Activated CD4-positive, alpha-beta T cell treated with anti-CD3 and anti-CD28 coated beads, Interleukin-2, amount 10 ng/mL, durations not matched to agents 24 days and 14 days (primary cell): ENCODE measurements at regions not wholly inside any gene's neighbourhood (a gene's known extent, or its start where the extent isn't known, plus 50 kb on each side); places are given as distances from the start of the nearest gene placed in this dataset.
"Not testable (repeated sequence)": the region's sequence is repeated elsewhere in the genome, so short reads cannot be mapped to it uniquely, and the experiment has no call there.

ENCODE experiments used
- DNase-seq: peaks from one replicate; pipeline ENCODE4 v3.0.0; 2022
- H3K27ac Mint-ChIP-seq: one replicate; pipeline ENCODE4 v1.8.0; 2022; ENCODE audit warnings: mild to moderate bottlenecking, mixed read lengths
- H3K27me3 Mint-ChIP-seq: one replicate; pipeline ENCODE4 v1.8.0; 2022; ENCODE audit warnings: mixed read lengths
- H3K36me3 Mint-ChIP-seq: one replicate; pipeline ENCODE4 v1.8.0; 2022; ENCODE audit warnings: low read depth, mild to moderate bottlenecking, mixed read lengths
- H3K4me1 Mint-ChIP-seq: one replicate; pipeline ENCODE4 v1.8.0; 2021; ENCODE audit warnings: mixed read lengths
- H3K4me3 Mint-ChIP-seq: one replicate; pipeline ENCODE4 v1.8.0; 2022; ENCODE audit warnings: mild to moderate bottlenecking, moderate library complexity, mixed read lengths
- H3K9me3 Mint-ChIP-seq: one replicate; pipeline ENCODE4 v1.8.0; 2021; ENCODE audit warnings: mixed read lengths
- intact Hi-C: fragments of 100-400 bp; cut with micrococcal nuclease; formaldehyde crosslinking; loops from one replicate; pipeline ENCODE4 v1.15.1; 2023

- Mint-ChIP-seq H3K27me3 (peaks cover 2% of the 10 kb centered on the region), H3K4me3 (no peak overlapping the region), H3K27ac (no peak overlapping the region), H3K9me3 (peaks cover 12% of the 10 kb centered on the region), H3K36me3 (no peaks in the 10 kb centered on the region), H3K4me1 (no peaks in the 10 kb centered on the region)
- intact Hi-C loops: no loop called here
- no peak for DNase-seq
Measured at GRCh38 chr15:95676500-95676899, 654.0 kb upstream of the NR2F2 start.

DNA sequence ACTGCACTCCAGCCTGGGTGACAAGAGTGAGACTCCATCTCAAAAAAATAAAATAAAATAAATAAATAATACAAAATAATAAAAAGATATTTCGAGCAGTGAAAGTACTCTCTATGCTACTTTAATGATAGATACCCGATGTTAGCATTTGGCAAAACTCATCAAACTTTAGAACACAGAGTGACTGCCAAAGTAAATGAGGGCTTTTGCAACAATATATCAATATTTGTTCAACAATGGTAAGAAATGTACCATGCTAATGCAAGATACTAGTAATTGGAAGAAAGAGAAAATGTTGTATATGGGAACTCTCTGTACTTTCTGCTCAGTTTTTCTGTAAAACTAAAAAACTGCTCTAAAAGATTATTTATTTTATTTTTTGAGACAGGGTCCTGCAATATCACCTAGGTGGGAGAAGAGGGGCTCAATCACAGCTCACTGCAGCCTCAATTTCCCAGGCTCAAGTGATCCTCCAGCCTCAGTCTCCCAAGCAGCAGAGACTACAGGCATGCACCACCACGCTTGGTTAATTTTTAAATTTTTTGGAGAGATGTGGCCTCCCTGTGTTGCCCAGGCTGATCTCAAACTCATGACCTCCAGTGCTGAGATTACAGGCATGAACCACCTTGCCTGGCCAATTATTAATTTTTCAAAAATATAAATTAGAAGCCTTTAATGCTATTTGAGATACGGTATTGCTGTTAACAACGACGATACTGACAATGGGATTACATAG, 650.5 kb upstream of the NR2F2 start:
- DNase-seq: no peak
- Mint-ChIP-seq H3K9me3 (no peaks in the 10 kb centered on the region), H3K4me1 (no peaks in the 10 kb centered on the region), H3K27ac (no peak overlapping the region), H3K36me3 (no peaks in the 10 kb centered on the region), H3K27me3 (no peaks in the 10 kb centered on the region), H3K4me3 (no peak overlapping the region)
- intact Hi-C loops: no loop called here

- Mint-ChIP-seq H3K4me1 (no peaks in the 10 kb centered on the region), H3K9me3 (no peaks in the 10 kb centered on the region), H3K4me3 (no peak overlapping the region), H3K27me3 (no peaks in the 10 kb centered on the region), H3K36me3 (no peaks in the 10 kb centered on the region), H3K27ac (no peak overlapping the region)
- DNase-seq: no peak
- intact Hi-C loops: no loop called here
Measured at GRCh38 chr15:95680728-95681127, 649.8 kb upstream of the NR2F2 start.

DNA sequence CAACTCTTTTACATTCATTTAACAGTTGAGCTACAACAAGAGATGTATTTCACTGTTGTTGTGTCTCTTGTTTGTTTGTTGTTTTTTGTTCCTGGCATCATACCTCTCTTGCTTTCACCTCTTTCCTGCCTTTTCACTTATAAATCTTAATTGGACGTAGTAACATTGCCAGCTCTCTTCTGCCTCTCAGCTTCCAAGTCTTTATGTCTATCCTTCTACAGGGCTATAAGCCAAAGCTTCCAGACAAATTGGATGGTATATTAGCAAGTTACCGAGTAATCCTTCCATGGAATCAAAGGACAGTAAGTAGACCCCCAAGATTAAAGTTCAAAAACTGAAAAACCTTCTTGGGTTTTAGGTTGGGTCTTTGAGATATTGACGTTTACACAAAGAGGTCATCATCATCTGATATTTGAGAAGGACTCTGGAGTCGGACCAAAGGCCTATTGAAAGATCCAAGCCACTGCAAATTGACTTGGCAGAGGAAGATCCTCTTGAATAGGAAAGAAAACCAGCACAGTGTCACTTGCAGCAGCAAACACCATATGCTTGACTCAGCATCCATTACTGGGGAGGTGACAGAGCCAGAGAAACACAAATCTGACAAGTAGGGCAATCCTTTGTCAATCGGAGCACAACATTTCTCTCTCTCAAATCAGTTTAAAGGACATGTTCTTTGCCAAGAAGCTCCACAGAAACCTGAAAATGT, 648.5 kb upstream of the NR2F2 start:
- no peak overlapping the region for H3K27ac Mint-ChIP-seq
- H3K36me3 Mint-ChIP-seq: no peaks in the 10 kb centered on the region
- H3K4me1 Mint-ChIP-seq: no peaks in the 10 kb centered on the region
- H3K9me3 Mint-ChIP-seq: no peaks in the 10 kb centered on the region
- intact Hi-C loops: no loop called here
- H3K27me3 Mint-ChIP-seq: no peaks in the 10 kb centered on the region
- no peak for DNase-seq
- no peak overlapping the region for H3K4me3 Mint-ChIP-seq

GRCh38 chr15:95684126-95684525, 646.4 kb upstream of the NR2F2 start:
- no peaks in the 10 kb centered on the region for H3K4me1 Mint-ChIP-seq
- intact Hi-C loops: no loop called here
- H3K36me3 Mint-ChIP-seq: no peaks in the 10 kb centered on the region
- no peaks in the 10 kb centered on the region for H3K27me3 Mint-ChIP-seq
- H3K9me3 Mint-ChIP-seq: no peaks in the 10 kb centered on the region
- no peak for DNase-seq
- H3K27ac Mint-ChIP-seq: no peak overlapping the region
- no peak overlapping the region for H3K4me3 Mint-ChIP-seq

GRCh38 chr15:95684693-95685115, 645.8 kb upstream of the NR2F2 start:
- no peaks in the 10 kb centered on the region for H3K36me3 Mint-ChIP-seq
- H3K4me1 Mint-ChIP-seq: no peaks in the 10 kb centered on the region
- no peak overlapping the region for H3K4me3 Mint-ChIP-seq
- H3K9me3 Mint-ChIP-seq: no peaks in the 10 kb centered on the region
- no peaks in the 10 kb centered on the region for H3K27me3 Mint-ChIP-seq
- no peak overlapping the region for H3K27ac Mint-ChIP-seq
- intact Hi-C loops: no loop called here
- DNase-seq: no peak

- Mint-ChIP-seq H3K9me3 (no peaks in the 10 kb centered on the region), H3K4me1 (peaks cover 2% of the 10 kb centered on the region), H3K4me3 (no peak overlapping the region), H3K27me3 (no peaks in the 10 kb centered on the region), H3K36me3 (no peaks in the 10 kb centered on the region), H3K27ac (no peak overlapping the region)
- no peak for DNase-seq
- intact Hi-C loops: no loop called here
Measured at GRCh38 chr15:95687061-95687460, 643.4 kb upstream of the NR2F2 start.

GRCh38 chr15:95687686-95688085, 642.8 kb upstream of the NR2F2 start:
- no peaks in the 10 kb centered on the region for H3K27me3 Mint-ChIP-seq
- H3K27ac Mint-ChIP-seq: no peak overlapping the region
- no peak overlapping the region for H3K4me3 Mint-ChIP-seq
- no peaks in the 10 kb centered on the region for H3K9me3 Mint-ChIP-seq
- H3K4me1 Mint-ChIP-seq: peaks cover 2% of the 10 kb centered on the region
- intact Hi-C loops: no loop called here
- no peak for DNase-seq
- no peaks in the 10 kb centered on the region for H3K36me3 Mint-ChIP-seq

DNA sequence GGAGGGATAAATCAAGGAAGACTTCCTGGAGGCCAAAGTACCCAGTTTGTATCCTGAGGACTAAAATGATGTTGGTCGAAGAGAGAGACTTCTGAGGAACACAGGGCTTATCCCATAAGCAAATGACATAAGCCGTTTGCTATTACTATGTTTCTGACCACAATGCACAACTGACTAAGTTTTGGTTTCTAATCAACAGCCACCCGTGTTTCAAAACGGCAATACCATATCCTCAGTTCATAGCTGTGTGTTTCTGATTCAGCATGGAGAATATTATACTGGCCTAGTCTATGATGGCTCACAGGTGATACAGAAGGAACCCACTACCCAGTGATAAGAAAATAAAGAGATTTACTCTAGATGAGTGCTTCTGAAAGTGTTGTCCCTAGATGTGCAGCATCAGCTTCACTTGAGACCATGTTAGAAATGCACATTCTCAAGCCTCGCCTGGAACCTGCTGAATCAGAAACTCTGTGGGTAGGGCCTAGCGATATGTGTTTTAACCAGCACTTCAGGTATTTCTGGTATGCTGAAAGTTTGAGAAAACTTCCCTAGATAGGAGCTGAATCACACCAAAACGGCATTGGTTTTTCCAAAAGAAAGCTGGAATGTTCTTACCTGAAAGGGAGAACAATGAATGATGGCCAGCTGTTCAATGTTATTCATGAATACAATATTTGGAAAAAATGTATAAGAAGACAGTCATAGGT, 639.7 kb upstream of the NR2F2 start:
- Mint-ChIP-seq H3K36me3 (no peaks in the 10 kb centered on the region), H3K27ac (no peak overlapping the region), H3K4me3 (no peak overlapping the region), H3K9me3 (peaks cover 6% of the 10 kb centered on the region), H3K27me3 (no peaks in the 10 kb centered on the region), H3K4me1 (peaks cover 2% of the 10 kb centered on the region)
- intact Hi-C loops: no loop called here
- no peak for DNase-seq

GRCh38 chr15:95693917-95694316, 636.6 kb upstream of the NR2F2 start:
- Mint-ChIP-seq H3K36me3 (no peaks in the 10 kb centered on the region), H3K27ac (no peak overlapping the region), H3K4me3 (no peak overlapping the region), H3K27me3 (no peaks in the 10 kb centered on the region), H3K9me3 (peaks cover 6% of the 10 kb centered on the region), H3K4me1 (peaks cover 2% of the 10 kb centered on the region)
- intact Hi-C loops: no loop called here
- DNase-seq: no peak

DNA sequence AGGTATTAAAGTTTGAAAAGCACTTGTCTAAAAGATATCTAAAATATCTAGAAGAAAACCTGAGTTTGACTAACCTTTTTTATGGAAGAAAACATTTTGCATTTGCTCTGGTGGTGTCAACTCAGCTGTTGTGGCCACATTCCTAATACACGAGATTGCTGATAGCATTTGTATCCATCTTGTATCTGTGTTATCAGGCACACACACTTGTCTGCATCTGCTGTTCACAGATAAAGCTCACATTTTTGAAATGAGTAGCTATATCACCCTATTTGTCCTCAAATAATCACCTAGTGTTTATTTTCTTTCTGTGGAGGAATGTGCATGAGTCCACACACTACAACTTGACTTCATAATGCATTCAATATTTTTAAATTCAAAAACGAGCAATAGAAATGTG, 632.3 kb upstream of the NR2F2 start:
- intact Hi-C loops: no loop called here
- DNase-seq: no peak
- Mint-ChIP-seq H3K9me3 (peaks cover 18% of the 10 kb centered on the region), H3K27me3 (no peaks in the 10 kb centered on the region), H3K4me3 (no peak overlapping the region), H3K36me3 (no peaks in the 10 kb centered on the region), H3K27ac (no peak overlapping the region), H3K4me1 (no peaks in the 10 kb centered on the region)

DNA sequence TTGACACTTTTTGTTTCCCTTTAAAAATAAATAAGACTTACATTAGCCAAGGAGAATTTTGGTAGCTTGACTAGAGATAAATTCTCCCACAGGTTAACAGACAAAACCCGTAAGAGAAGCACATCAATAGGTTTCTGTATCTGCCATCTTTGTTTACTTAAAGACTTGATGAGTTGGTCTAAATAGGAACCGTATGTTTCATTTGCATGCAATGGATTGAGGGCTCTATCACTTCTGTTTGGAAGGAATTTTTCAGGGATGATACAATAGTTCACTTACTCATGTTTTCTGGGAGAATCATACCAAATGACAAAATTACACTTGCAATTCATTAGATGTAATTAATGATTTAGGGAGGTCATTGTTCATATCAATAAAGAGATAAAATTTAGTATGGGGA, 631.5 kb upstream of the NR2F2 start:
- no peaks in the 10 kb centered on the region for H3K36me3 Mint-ChIP-seq
- H3K9me3 Mint-ChIP-seq: peaks cover 17% of the 10 kb centered on the region
- H3K27ac Mint-ChIP-seq: no peak overlapping the region
- no peaks in the 10 kb centered on the region for H3K27me3 Mint-ChIP-seq
- H3K4me3 Mint-ChIP-seq: no peak overlapping the region
- H3K4me1 Mint-ChIP-seq: no peaks in the 10 kb centered on the region
- no peak for DNase-seq
- intact Hi-C loops: no loop called here

- H3K4me1 Mint-ChIP-seq: no peaks in the 10 kb centered on the region
- H3K9me3 Mint-ChIP-seq: peaks cover 15% of the 10 kb centered on the region
- no peaks in the 10 kb centered on the region for H3K27me3 Mint-ChIP-seq
- H3K36me3 Mint-ChIP-seq: no peaks in the 10 kb centered on the region
- H3K27ac Mint-ChIP-seq: no peak overlapping the region
- no peak overlapping the region for H3K4me3 Mint-ChIP-seq
- DNase-seq: no peak
- intact Hi-C loops: no loop called here
Measured at GRCh38 chr15:95699578-95699977, 630.9 kb upstream of the NR2F2 start.

- H3K4me1 Mint-ChIP-seq, H3K36me3 Mint-ChIP-seq, H3K27me3 Mint-ChIP-seq, H3K27ac Mint-ChIP-seq, intact Hi-C loops, DNase-seq, H3K4me3 Mint-ChIP-seq: not testable (repeated sequence)
- H3K9me3 Mint-ChIP-seq: peaks cover 15% of the 10 kb centered on the region
Measured at GRCh38 chr15:95700692-95701091, 629.8 kb upstream of the NR2F2 start.
